GM23248 (cell line): ENCODE measurements at regions not wholly inside any gene's neighbourhood (a gene's known extent, or its start where the extent isn't known, plus 50 kb on each side); places are given as distances from the start of the nearest gene placed in this dataset.

Experiments
- EZH2 ChIP-seq: fragments of 200-600 bp; sonication (generic); IDR thresholded peaks from 2 replicates; pipeline ENCODE4 v1.6.1; 2018; ENCODE audit warnings: antibody characterized with exemption, mild to moderate bottlenecking; ENCODE audit not compliant: insufficient read depth, poor library complexity, severe bottlenecking
- EZH2phosphoT487 ChIP-seq: fragments of 200-600 bp; sonication (generic); IDR thresholded peaks from 2 replicates; pipeline ENCODE4 v1.6.1; 2018; ENCODE audit warnings: antibody characterized with exemption, moderate library complexity, mild to moderate bottlenecking, low read depth; ENCODE audit not compliant: insufficient read depth

- TF ChIP-seq EZH2 (no peak), EZH2phosphoT487 (no peak)
Observed at GRCh38 chr4:12787261-12787660, 696.9 kb downstream of the RAB28 start.
